Gastrocnemius medialis (tissue), 4 donors: ENCODE measurements at regions not wholly inside any gene's neighbourhood (a gene's known extent, or its start where the extent isn't known, plus 50 kb on each side); places are given as distances from the start of the nearest gene placed in this dataset.
"Not testable (repeated sequence)": the region's sequence is repeated elsewhere in the genome, so short reads cannot be mapped to it uniquely, and the experiment has no call there.

ENCODE experiments used
- ATAC-seq, 2 donors: fragments of 150-250 bp; one replicate each; pipeline ENCODE4 v1.9.1; 2016
- DNase-seq, 2 donors: peaks; one replicate each; pipeline ENCODE4 v3.0.0-alpha.2; 2019
- H3K27ac ChIP-seq, 4 donors: fragments of 200-600 bp; sonication (generic); 1 replicate in 1 of 4; 2 replicates in 3 of 4; pipeline ENCODE4 v1.5.1; 2016 to 2018; ENCODE audit warnings: mild to moderate bottlenecking in 2 of 4, moderate library complexity in 1 of 4
- H3K27me3 ChIP-seq, 3 donors: fragments of 200-600 bp; sonication (generic) in 2 of 3; 1 replicate in 1 of 3; 2 replicates in 2 of 3; pipeline versions ENCODE4 v1.5.1 to v1.6.0; 2016 to 2019; ENCODE audit warnings: mild to moderate bottlenecking in 1 of 3, moderate library complexity in 1 of 3
- H3K36me3 ChIP-seq, 2 donors: fragments of 200-600 bp; sonication (generic) in 1 of 2; one replicate each; pipeline ENCODE4 v1.5.1; 2017 to 2018
- H3K4me1 ChIP-seq, 2 donors: fragments of 200-600 bp; sonication (generic) in 1 of 2; one replicate each; pipeline ENCODE4 v1.5.1; 2016 to 2017; ENCODE audit warnings: mild to moderate bottlenecking in 2 of 2
- H3K4me3 ChIP-seq, 4 donors: fragments of 200-600 bp; sonication (generic) in 3 of 4; 1 replicate in 1 of 4; 2 replicates in 3 of 4; pipeline ENCODE4 v1.5.1; 2016 to 2019; ENCODE audit warnings: mild to moderate bottlenecking in 2 of 4
- H3K9me3 ChIP-seq, 3 donors: fragments of 200-600 bp; sonication (generic) in 2 of 3; 1 replicate in 1 of 3; 2 replicates in 2 of 3; pipeline ENCODE4 v1.5.1; 2016 to 2019
- CTCF ChIP-seq, 5 experiments: fragments of 450-650 bp in 3 of 5; fragments of 200-600 bp in 2 of 5; sonication (generic) in 2 of 5; IDR thresholded peaks in 4 of 5; conservative IDR thresholded peaks in 1 of 5; 1 replicate in 4 of 5; 2 replicates in 1 of 5; pipeline ENCODE4 v1.5.1; 2016 to 2019; ENCODE audit warnings: antibody characterized with exemption in 5 of 5, mild to moderate bottlenecking in 3 of 5, moderate library complexity in 3 of 5
- POLR2A ChIP-seq, 2 donors: fragments of 450-650 bp; IDR thresholded peaks; one replicate each; pipeline ENCODE4 v1.6.1; 2017; ENCODE audit warnings: antibody characterized with exemption in 2 of 2, mild to moderate bottlenecking in 2 of 2, moderate library complexity in 2 of 2
- in situ Hi-C, 4 donors: fragments of 200-750 bp; cut with MboI; loops; one replicate each; pipeline versions ENCODE4 v1.15.0 to v1.8.0; 2017; ENCODE audit warnings: low sequenced_read_pairs in 4 of 4
- intact Hi-C: fragments of 100-400 bp; cut with DNase I; formaldehyde crosslinking; loops from one replicate; pipeline ENCODE4 v1.15.1; 2023; ENCODE audit warnings: low total_unique reads

DNA sequence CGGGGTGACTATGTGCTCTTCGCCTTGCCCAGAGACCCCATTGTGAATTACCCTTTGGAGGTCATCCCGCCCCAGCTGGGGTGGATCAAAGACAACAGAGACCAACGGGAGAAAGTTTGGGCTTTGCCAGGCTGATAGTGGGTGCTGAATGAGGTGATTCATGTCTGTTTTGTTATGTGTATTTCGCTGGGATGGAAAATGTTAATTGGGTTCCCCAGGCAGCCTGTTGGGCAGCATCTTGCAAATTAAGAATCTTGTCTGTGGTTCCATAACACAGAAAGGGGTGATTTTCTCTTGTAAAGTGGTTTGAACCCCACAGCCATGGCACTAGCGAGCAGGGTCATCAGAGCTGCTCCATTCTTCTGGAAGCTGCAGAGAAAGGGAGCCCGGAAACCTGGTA, 63.1 kb upstream of the UNC93A start:
- ATAC-seq = no peak
- Histone ChIP-seq H3K27ac (no peak overlapping the region), H3K36me3 (no peaks in the 10 kb centered on the region), H3K27me3 (peaks cover 0 to 21% (median 15%) of the 10 kb centered on the region in 3 donors), H3K4me3 (no peak overlapping the region), H3K9me3 (no peaks in the 10 kb centered on the region), H3K4me1 (no peaks in the 10 kb centered on the region)
- intact Hi-C loops = no loop called here
- TF ChIP-seq CTCF (IDR thresholded peaks at IDR 0.05 in 4 of 5, conservative IDR thresholded peaks at IDR 0.05 in 1 of 5) = no peak
- TF ChIP-seq POLR2A (IDR thresholded peaks at IDR 0.05) = no peak
- in situ Hi-C loops = no loop called here
- no peak for DNase-seq

- H3K4me3 ChIP-seq = no peak overlapping the region
- H3K36me3 ChIP-seq = no peaks in the 10 kb centered on the region
- TF ChIP-seq POLR2A (IDR thresholded peaks at IDR 0.05) (no peak), CTCF (IDR thresholded peaks at IDR 0.05 in 4 of 5, conservative IDR thresholded peaks at IDR 0.05 in 1 of 5) (no peak)
- H3K27ac ChIP-seq = no peak overlapping the region
- H3K9me3 ChIP-seq = no peaks in the 10 kb centered on the region
- DNase-seq (no peak), ATAC-seq (no peak)
- in situ Hi-C loops = no loop called here
- H3K27me3 ChIP-seq = peaks cover 0 to 21% (median 18%) of the 10 kb centered on the region in 3 donors
- intact Hi-C loops = no loop called here
- no peaks in the 10 kb centered on the region for H3K4me1 ChIP-seq
Observed at GRCh38 chr6:167229586-167229985, 61.5 kb upstream of the UNC93A start.

DNA sequence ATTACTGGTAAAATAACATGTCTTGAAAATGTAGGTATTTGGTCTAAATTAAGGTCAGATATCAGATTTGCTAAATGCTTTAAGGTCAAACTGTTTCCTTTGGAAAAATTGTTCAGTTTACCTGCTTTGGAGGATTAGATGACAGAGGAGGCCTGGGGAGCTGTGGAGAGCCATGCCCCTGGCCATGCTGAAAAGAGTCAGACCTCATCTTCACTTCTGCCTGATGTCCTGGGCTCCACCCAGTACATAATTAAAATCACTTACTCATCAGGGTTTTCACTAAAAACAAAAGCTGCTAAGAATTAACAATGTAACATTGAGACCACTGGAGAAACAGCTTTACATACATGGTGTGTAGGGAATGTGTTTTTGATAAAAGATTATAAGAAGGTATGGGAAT, 60.8 kb upstream of the UNC93A start:
- DNase-seq (no peak), ATAC-seq (no peak)
- no peaks in the 10 kb centered on the region for H3K9me3 ChIP-seq
- no peak overlapping the region for H3K27ac ChIP-seq
- no peaks in the 10 kb centered on the region for H3K36me3 ChIP-seq
- no peaks in the 10 kb centered on the region for H3K4me1 ChIP-seq
- TF ChIP-seq POLR2A (IDR thresholded peaks at IDR 0.05) (no peak), CTCF (IDR thresholded peaks at IDR 0.05 in 4 of 5, conservative IDR thresholded peaks at IDR 0.05 in 1 of 5) (no peak)
- intact Hi-C loops (no loop called here), in situ Hi-C loops (no loop called here)
- H3K27me3 ChIP-seq = peaks cover 0 to 21% (median 18%) of the 10 kb centered on the region in 3 donors
- H3K4me3 ChIP-seq = no peak overlapping the region

- no peak for DNase-seq
- intact Hi-C loops = no loop called here
- TF ChIP-seq POLR2A (IDR thresholded peaks at IDR 0.05) (no peak), CTCF (IDR thresholded peaks at IDR 0.05 in 4 of 5, conservative IDR thresholded peaks at IDR 0.05 in 1 of 5) (no peak)
- in situ Hi-C loops = no loop called here
- Histone ChIP-seq H3K36me3 (no peaks in the 10 kb centered on the region), H3K27me3 (peaks cover 0 to 15% (median 13%) of the 10 kb centered on the region in 3 donors), H3K9me3 (no peaks in the 10 kb centered on the region), H3K4me3 (no peak overlapping the region), H3K4me1 (no peaks in the 10 kb centered on the region), H3K27ac (no peak overlapping the region)
- ATAC-seq = no peak
Observed at GRCh38 chr6:167232356-167232755, 58.8 kb upstream of the UNC93A start.

DNA sequence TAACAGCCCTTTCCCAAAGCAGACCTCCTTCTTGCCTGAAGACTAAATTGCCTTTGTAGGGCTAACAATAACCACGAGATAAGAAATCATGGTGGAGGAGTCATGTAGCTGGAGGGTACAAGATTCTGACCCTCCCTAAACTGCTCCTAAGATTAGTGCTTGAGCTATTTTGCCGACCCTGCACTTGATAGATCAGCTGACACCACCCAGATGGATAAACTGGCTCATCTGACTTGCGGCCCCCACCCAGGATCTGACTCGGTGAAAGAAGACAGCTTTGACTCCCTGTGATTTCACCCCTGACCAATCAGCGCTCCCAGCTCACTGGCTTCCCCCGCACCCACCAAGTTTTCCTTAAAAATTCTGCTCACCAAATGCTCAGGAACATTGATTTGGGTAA, 57.6 kb upstream of the UNC93A start:
- Histone ChIP-seq H3K36me3 (no peaks in the 10 kb centered on the region), H3K4me3 (no peak overlapping the region), H3K27ac (no peak overlapping the region), H3K4me1 (no peaks in the 10 kb centered on the region), H3K27me3 (peaks cover 0 to 15% (median 13%) of the 10 kb centered on the region in 3 donors), H3K9me3 (no peaks in the 10 kb centered on the region)
- intact Hi-C loops (no loop called here), in situ Hi-C loops (no loop called here)
- ATAC-seq (no peak), DNase-seq (no peak)
- TF ChIP-seq POLR2A (IDR thresholded peaks at IDR 0.05) = no peak

GRCh38 chr6:167234576-167234975, 56.5 kb upstream of the UNC93A start:
- H3K4me3 ChIP-seq, DNase-seq, H3K9me3 ChIP-seq, H3K36me3 ChIP-seq, H3K4me1 ChIP-seq, ATAC-seq, in situ Hi-C loops, intact Hi-C loops, H3K27ac ChIP-seq: not testable (repeated sequence)
- H3K27me3 ChIP-seq = peaks cover 0 to 12% (median 2%) of the 10 kb centered on the region in 3 donors
